ENCODE measurements at regions not wholly inside any gene's neighbourhood (a gene's known extent, or its start where the extent isn't known, plus 50 kb on each side); places are given as distances from the start of the nearest gene placed in this dataset.
"Not testable (repeated sequence)": the region's sequence is repeated elsewhere in the genome, so short reads cannot be mapped to it uniquely, and the experiment has no call there.

DNA sequence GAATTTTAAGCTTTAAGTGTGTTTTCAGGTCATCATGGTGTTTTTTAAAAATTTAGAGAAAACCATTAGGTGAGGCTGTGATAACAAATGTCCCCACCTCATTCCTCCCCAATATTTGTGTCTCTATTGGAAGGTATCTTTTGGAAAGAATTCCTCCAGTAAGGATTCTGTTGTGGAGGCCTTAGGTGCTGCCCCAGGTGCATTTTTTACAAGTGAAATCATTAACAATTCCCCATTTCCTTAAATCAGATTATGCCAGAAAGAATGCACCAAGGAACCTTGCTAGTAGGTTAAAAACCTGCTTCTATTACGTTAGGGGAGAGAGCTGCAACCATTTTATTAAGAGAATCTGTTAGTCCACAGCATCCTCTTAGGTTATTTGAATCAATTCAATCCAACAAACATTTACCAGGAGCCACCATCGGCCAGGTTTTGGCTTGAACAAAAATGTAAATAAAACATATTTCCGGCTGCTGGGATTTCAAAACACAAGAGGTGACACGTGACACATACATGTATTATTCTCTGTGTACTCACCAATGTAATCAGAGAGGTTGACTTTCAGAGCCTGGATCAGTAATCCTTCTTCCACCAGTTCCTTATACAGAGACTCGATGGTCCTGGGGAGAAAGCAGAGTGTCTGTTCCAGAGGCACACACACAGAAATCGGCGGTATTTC lies 112.5 kb upstream of the ASB18 start:
- DNase-seq = no peak

DNA sequence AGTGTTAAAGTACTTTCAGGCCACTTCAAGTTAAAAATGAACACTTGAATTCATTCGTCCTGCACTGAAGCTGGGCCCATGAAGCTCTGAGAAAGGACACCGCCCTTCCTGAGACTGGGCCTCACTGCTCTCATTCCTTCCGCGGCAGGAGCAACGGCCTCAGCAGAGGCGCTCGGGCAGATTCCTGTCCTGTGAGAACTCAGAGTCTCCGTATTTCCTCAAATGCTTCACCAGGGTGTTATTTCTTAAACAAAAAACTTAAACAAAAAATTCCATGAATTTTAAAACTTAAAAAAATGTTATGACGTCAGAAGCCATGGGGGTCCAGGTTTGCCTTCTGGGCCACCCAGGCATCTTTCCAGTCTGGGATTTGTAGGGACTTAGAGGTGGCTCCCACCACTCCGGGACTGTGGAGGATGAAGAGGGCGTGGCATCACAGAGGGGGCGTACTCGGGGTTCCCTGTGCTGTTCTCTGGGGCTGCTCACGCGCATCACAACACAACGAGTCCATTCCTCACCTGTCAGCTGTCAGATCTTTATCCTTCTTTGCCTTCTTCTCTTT lies 115.9 kb upstream of the ASB18 start:
- no peak for DNase-seq

DNA sequence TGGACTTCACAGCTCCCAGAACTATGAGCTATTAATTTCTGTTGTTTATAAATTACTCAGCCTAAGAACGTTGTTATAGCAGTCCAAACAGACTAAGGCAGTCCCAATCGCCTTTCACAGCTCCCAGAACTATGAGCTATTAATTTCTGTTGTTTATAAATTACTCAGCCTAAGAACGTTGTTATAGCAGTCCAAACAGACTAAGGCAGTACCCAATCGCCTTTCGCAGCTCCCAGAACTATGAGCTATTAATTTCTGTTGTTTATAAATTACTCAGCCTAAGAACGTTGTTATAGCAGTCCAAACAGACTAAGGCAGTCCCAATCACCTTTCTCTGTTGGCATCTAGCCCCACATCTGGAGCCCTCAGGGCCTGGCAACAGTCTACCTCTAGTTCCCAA lies 117.0 kb upstream of the ASB18 start:
- not testable (repeated sequence) for DNase-seq

- not testable (repeated sequence) for DNase-seq
Measured at GRCh38 chr2:236389284-236390216, 125.3 kb upstream of the ASB18 start.

- no peak for DNase-seq
Measured at GRCh38 chr2:236393101-236393500, 128.9 kb upstream of the ASB18 start.

DNA sequence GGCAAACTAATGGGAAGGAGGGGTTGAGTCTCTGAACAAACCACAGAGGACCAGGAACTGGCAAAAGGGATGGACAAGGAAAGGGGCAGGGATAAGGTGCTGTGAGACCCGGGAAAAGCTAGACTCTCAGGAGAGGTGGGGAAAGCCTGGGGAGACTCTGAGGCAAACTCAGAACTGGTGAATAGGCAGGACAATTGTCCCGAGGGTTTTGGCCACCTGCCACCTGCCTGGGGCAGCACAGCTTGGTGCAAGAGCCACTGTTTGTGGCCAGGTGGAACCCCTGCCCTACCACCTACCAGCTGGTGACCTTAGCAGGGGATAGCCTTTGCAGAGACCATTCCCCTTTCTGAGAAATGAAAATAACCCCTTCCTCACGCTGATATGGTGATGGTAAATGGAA lies 129.4 kb upstream of the ASB18 start:
- no peak for DNase-seq

- no peak for DNase-seq
Measured at GRCh38 chr2:236394571-236394970, 130.4 kb upstream of the ASB18 start.

DNA sequence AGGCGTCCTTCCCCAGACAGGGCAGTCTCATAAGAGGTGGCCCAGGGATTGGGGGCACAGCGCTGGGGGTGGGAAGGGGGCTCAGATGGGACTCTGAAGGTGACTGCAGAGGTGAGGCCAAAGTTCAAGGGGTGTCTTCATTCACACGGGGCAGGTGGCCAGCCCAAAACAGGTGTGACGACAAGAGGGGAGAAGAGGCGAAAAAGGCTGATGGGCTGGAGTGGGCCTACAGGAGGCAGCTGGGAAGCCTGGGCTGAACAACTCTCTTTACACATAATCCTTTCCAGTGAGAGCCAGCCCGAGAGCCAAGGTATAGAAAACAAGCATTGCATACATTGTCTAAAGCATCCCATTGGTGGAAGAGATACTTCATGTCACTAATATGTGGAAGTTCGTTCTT lies 130.9 kb upstream of the ASB18 start:
- DNase-seq = no peak

DNA sequence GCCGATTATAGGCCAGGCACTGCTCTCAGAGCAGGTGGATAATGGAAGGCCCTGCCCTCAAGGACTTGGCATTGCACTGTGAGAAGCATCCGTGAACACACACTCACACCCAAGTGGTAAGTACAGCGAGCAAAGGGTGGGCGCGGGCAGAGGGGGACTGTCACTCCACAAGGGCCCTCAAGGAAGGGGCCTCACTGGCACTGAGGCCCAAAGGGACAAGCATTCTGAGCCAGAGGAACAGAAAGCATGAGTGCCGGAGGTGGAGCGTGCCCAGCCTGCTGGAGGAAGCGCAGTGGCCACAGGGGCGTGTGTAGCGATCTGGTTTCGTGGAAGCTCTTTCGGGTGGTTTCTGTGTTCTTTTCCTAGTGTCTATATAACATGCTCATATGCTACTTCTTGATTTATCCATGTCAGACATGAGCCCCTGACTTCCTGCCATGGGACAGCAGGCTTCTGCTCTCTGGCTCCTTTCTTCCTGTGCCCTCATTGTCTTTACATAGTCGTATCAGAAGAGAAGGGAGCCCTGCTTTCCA lies 132.7 kb upstream of the ASB18 start:
- no peak for DNase-seq

- no peak for DNase-seq
Measured at GRCh38 chr2:236397681-236398080, 133.5 kb upstream of the ASB18 start.

- no peak for DNase-seq
Measured at GRCh38 chr2:236399409-236399808, 135.2 kb upstream of the ASB18 start.

DNA sequence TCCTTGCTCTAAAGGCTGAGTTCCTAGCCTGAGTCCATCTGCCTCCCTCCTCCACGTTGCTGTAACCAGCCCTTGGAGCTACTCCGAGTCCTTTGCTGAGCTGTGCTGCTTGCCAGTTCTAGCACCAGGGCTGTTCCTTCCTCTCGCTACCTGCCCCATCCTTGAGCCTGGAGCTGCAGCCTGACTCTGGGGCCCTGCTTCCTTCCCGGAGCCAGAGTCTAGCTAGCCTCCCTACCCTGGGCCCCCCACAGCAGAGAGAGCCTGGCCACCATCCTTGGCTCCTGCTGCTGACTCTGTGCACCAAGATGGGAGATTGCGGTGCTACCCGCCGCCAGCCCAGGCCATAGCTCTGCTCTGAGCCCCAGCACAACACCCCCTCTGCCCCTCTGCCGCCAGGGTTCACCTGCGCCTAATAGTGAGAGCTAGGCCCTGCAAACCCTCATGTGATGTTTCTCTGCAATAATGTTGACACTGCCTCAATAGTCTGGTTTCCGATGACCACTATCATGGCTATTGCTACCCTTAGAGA lies 135.9 kb upstream of the ASB18 start:
- no peak for DNase-seq

- no peak for DNase-seq
Measured at GRCh38 chr2:236400594-236401360, 136.6 kb upstream of the ASB18 start.

- no peak for DNase-seq
Measured at GRCh38 chr2:236402033-236402790, 138.0 kb upstream of the ASB18 start.

- no peak for DNase-seq
Measured at GRCh38 chr2:236403125-236403524, 138.9 kb upstream of the ASB18 start.

DNA sequence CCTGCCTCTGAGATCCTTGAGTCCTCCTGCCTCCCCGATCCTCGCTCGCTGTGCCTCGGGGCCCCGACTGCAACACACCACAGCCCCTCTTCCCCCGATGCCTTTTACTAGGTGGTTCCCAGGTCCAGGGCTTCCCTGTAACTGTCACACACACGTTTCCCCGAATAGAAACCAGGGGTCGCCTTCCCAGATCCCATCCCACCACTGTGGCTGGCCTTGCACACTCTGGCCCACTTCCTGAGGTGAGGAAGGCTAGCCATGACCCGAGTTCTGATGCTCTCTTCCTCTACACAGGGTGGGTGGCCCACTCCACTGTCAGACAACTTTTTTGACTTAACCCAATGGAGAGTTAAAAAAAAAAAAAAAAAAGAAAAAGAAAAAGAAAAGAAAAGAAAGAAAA lies 139.6 kb upstream of the ASB18 start:
- no peak for DNase-seq

DNA sequence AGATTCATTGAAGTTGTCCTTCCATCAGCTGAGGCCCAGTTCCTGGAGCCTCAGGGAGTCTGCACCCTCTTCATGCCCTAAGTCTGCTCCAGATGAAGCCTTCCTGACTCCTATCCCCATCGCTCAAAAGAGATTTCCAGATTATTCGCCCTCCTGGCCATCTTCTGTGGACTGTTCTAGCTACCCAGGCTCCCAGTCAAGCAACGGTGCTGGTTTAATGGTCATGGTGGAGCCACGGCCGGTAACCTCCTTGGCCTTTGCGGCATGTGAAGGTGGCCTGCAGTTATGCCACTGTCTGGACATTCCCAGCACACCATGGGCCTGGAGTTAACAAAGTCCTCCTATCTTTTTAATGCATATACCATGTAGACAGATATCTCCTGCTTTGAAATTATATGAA lies 140.1 kb upstream of the ASB18 start:
- no peak for DNase-seq

DNA sequence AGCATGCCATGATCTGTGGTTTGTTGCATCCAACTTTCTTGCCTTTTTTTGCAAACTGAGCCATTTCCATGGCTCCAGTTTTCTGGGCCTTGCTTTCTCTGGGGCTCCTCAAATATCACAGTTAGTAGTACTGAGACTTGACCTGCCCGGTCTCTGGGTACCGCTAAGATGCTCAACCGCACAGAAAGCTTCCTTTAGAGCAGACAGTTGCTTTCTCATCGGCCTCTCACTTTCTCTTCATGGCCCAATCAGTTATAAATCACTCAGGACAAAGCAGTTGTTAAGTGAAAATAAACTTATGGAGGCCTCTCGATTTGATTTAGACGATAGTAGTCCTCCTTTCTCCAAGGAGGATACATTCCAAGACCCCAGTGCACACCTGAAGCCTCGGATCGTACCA lies 141.2 kb upstream of the ASB18 start:
- DNase-seq = no peak

GRCh38 chr2:236408090-236408489 lies 143.9 kb upstream of the ASB18 start:
- DNase-seq = no peak

- DNase-seq = no peak
Measured at GRCh38 chr2:236408786-236409185, 144.6 kb upstream of the ASB18 start.

- no peak for DNase-seq
Measured at GRCh38 chr2:236415684-236416444, 151.7 kb upstream of the ASB18 start.

Data from activated CD8-positive, alpha-beta memory T cell treated with anti-CD3 and anti-CD28 coated beads, Interleukin-2, amount 50 U/mL, for 4 hours (primary cell).